GM19397 (cell line): ENCODE measurements at regions not wholly inside any gene's neighbourhood (a gene's known extent, or its start where the extent isn't known, plus 50 kb on each side); places are given as distances from the start of the nearest gene placed in this dataset.

Source experiments
- ATAC-seq: cut with Tn5 transposase; IDR thresholded peaks from one replicate; pipeline ENCODE4 v1.9.1; 2021; ENCODE audit warnings: mild to moderate bottlenecking, moderate library complexity; ENCODE audit not compliant: unreplicated experiment

GRCh38 chr5:152271420-152271819 is 133.7 kb downstream of the NMUR2 start:
- ATAC-seq: no peak

- ATAC-seq: no peak
Measured at GRCh38 chr5:152270096-152270495, 135.0 kb downstream of the NMUR2 start.

GRCh38 chr5:152269533-152269932 is 135.5 kb downstream of the NMUR2 start:
- no peak for ATAC-seq

DNA sequence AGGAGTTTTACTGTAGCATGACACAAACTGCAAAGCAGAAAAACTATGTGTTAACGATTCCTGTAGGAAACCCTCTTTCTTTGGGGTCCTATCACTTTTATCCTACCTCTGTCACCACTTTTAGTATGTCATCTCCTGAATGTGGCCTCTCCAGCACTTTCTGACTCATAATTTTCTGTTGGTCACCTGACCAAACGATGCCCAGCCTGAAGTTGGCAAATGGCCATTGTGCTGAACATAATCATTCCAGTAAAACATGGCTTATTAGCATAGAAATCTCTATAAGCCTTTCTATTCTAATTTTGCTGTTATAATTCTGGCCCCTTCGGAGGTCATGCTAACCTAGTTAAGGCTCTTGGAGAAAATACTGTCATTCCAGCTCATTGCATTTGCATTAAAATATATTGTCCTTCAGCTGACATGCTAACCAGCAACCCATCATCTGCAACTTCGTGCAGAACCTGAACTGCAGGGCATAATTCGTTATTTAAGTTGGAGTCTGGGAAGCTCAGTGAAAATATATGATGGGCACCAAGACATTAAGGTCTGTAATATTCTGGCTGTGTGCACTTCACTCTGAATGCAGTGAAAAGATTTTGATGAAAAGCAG is 140.3 kb downstream of the NMUR2 start:
- no peak for ATAC-seq

DNA sequence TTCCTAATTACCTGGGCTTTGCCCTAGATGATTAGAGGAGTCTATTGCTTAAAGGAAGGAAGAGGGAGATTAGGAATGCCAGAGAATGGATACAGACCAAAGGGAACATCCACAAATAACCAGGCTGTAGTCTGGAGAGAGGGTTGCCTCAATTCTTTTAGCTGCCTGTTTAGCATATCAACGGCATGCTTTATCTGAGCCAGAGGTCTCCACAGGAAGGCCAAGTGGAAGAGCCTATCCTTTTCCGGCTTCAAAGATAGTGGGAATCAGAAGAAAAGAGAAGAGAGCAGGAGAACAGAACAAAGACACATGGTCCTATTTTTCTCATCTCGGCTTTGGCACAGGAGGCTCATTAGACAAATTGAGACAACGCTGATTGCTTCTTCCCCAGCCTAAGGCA is 142.4 kb downstream of the NMUR2 start:
- ATAC-seq: no peak

GRCh38 chr5:152260940-152261339 is 144.1 kb downstream of the NMUR2 start:
- ATAC-seq: no peak

GRCh38 chr5:152259702-152260101 is 145.4 kb downstream of the NMUR2 start:
- no peak for ATAC-seq

DNA sequence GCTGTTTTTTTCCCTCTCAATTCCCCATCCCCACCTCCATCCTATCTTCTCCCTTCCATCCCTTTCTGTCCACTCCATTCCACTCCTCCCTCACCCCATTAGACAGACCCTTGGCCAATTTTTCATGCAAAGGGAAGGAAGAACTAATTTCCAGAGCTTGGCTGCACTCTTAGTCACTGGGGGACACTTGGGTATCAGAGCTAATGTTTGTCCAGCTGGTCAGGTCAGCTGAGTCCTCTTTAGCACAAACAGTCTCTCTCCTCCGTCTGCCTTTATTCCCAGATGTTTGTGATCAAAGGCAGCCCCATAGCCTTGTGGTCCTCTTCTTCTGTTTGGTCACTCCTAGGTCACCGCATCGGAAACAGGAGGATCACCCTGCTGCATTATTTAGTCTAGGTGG is 148.5 kb downstream of the NMUR2 start:
- no peak for ATAC-seq

DNA sequence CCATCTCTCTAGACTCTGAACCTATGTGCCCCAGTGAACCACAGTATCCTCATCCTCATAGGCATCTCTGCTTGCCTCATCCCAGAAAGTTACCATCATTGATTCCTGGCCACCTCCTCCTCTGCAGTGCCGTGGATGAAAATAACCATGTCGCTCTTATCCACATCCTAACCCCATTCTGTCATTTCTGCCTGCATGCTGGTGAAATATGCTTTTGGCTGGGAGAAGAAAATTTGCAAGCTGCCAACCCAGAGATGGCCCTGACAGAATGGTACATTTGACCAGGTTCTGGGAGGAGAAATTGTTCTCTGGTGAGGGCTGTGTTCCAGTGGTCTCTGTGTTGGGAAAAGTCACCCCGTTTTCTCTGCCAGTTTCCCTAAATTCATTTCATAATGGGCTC is 149.7 kb downstream of the NMUR2 start:
- no peak for ATAC-seq

DNA sequence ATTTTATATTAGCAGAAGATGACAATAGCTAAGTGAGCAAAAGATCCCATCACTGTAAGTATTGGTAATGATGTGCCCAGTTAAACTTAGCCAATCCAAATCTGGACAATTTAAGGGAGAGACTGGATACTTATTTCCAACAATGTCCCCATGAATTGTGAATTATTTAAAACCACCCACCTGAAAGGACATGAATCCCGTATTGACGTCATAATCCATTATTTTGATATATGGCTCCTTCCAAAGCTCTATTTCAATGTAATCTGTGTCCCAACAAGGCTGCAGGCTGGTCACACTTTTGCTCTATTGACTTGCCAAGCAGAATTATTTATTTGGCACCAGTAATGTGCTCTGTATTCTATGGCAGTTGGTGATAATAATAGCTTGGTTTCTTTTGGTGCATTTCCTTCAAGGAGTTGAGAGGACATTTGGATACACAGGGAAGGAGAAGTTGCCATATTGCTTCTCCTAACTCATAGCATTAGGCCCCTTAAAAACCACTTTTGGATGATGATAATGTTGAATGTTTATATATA is 157.2 kb downstream of the NMUR2 start:
- no peak for ATAC-seq

- ATAC-seq: no peak
Measured at GRCh38 chr5:152246401-152246800, 158.7 kb downstream of the NMUR2 start.

DNA sequence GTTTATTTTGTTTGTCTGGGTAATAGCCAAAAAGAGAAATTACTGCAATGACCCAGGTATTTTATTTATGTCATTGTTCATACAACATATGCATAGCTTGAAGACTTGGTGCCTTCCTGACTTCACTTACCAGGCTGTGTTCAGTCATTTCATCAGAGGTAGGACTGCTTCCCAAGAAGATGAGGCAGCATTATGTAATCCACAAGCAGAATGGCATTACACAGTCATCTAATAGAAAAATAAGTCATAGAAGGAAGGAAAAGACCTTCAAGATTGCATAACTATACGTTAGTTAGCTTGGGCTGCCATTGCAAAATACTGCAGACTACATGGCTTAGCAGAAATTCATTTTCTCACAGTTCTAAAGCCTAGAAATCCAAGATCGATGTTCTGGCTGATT is 167.5 kb downstream of the NMUR2 start:
- no peak for ATAC-seq

DNA sequence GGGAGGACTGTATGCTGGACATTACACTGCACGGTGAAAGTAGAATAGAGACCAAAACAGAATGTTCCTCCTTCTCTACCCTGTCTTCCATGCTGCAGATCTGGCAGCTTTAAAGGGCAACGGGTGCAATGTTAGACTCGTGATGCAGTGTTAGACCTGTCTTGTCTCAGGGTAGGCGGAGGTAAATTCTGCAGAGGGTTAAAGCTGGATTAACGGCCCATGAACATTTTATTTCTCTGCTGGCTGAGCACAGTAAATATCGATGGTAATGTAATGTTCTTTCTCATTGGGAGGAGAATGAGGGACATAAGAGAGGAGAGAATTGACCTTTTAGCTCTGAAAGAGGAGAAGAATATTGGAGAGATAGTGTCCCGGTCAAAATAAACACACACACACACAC is 178.9 kb downstream of the NMUR2 start:
- ATAC-seq: no peak

DNA sequence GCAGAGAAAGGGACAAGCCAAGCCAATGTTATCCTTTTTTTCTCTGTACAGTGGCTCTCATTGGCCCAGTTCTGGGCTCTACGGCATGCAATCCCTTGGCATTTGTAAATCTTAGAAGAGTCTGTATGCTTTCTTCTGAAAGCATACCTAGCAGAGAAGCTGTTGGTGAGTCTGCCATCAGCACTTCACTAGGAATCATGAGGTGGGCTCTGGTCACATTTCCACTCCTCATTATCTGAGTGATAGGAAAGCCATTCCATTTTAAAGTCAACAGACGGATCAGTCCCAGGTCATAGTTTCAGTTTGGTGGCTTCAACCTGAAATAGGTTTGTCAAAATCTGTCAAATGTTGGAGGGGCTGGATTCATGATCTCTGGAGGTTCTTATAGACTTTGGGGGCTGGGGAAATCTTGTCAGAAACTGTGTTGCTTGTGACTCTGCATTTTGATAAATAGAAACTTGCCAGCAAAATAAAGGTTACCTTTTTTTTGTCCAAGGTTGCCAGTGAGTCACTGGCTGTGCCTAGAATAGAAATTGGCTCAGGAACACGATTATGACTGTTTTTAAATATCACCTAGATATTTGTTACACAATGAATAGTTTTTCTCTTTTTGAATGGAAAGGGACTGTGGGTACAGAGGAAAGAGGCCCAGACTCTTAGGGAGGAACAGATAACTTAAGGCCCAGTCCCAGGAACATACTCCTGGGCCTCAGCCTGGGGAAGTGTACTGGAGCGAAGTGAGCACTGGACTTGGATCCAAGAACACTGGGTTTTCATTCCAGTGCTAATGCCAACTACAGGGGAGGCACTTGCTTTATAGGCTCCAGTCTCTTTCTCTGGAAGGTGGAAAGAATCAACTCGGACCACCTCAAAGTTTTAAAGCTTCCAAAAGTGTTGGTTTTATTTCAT is 183.1 kb downstream of the NMUR2 start:
- no peak for ATAC-seq

DNA sequence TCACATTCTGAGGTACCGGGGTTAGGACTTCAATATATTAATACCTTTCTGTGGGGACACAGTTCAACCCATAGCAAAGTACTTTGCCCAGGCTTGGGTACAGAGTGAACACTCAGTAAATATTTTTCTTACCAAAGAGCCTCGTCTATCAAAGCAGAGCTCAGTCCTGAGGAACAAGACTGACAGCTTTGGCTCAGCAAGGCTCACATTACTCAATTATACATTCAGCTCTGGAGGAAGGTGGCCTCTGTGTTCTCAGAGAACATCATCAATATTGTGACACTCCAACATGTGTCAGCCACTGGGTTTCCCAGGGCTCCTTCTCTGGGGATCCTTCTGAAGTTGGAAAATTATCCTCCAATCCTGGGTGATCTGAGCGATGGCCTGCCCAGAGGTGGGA is 186.4 kb downstream of the NMUR2 start:
- no peak for ATAC-seq

DNA sequence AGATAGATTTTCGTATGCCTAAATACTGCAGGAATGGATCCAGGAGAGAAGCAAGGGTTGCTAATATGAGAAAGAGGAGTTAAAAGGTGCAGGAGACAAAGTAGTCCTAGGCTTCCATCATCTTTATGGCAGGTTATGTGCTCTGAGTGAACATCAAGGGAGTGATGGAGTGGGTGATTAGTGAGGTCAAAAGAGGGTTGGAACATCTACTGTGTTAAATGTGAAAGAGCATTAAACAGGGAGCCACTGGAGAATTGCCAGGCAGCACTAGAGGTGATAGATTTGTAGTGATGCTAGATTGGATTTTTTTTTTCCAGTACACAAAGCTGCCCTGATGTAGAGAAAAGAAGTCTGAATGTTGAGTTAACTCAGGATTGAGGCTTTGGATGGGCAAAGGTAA is 199.3 kb downstream of the NMUR2 start:
- no peak for ATAC-seq

DNA sequence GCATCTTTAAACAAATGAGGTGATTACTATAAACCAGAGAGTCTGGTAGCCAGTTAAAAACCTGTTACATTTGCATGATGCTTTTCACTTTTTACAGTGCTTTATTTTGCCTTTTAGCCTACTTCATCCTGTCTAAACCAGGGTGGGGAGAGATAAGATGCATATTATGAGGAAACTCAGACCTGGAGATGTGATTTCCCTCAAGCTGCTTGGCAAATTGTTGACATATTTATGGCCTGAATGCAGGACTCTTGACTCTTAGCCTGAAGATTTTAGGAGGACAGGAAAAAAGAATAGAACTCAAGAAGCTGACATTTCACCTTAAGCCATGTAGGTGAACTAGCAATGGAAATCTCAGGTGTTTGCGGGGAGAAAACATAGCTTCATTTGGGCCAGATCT is 202.8 kb downstream of the NMUR2 start:
- ATAC-seq: no peak

DNA sequence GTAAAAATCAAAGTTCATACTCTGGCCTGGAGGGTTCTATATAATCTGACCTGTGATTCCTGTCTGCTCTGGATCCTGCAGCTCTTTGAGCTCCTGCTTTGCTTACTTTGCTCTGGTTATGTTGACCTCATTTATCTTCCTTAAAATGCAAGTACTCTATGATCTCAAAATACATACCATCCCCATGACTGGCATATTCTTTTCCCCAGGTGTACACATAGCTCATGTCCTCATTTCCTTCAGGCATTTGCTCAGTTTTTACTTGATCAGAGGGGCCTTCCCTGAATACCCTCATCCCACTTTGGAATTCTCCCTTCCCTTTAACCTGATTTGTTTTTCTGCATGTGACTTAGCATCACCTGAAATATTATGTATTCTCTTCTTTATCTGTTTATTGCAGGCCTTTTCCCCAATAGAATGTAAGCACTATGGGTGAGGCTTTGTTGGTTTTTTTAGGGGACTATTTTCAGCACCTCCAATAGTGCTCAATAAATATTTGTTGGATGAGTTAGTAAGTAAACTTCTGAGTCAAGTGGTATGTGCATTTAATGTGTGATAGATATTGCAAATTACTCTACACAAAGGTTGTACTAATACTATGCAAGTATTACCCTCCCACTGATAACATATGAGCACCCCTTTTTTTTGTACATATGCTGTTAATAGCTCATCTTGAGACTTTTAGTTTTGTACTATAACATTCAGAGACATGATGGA is 211.5 kb downstream of the NMUR2 start:
- no peak for ATAC-seq

- ATAC-seq: no peak
Measured at GRCh38 chr5:152188251-152188650, 216.8 kb downstream of the NMUR2 start.

DNA sequence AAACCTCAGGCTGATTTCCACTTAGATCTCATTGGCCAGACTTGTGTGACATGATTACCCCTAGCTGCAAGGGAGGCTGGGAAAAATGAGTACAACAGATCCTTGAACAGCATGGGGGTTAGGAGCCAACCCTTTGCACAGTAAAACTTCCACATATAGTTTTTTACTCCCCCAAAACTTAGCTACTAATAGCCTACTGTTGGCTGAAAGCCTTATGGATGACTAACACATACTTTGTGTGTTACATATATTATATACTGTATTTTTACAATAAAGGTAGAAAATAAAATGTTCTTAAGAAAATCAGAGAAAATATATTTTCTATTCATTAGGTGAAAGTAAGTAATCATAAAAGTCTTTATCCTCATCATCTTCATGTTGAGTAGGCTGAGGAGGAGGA is 217.4 kb downstream of the NMUR2 start:
- no peak for ATAC-seq

DNA sequence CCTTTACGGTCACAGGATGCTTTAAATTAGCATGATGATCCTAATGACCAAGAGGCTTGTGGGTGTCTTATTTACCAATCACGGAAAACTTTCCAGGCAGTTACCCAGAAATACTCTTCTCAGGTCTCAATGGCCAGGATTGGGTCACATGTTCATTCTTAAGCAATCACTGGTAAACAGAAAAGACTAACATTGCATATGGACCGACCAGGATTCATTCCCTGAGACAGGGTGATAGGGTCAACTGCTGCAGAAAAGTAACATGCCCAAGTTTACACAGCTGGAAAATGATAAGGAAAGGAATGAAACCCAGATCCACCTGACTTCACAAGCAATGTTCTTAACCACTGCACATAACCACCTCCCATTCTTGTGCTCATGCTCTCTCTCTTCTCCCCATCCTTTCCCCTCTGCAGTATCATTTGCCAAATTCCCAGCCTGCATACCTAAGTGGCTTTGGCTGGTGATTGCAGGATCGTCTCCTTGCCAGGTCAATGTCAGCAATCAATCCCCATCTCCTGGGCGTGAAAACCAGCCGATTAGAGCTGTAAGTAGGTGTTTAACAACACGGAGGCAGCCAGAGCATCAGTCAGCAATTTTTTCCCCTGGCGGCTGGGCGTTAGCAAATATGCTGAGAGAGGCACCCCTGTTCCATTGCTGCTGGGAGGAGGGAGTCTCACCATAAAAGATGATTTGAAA is 219.4 kb downstream of the NMUR2 start:
- ATAC-seq: no peak
